ENCODE measurements at regions not wholly inside any gene's neighbourhood (a gene's known extent, or its start where the extent isn't known, plus 50 kb on each side); places are given as distances from the start of the nearest gene placed in this dataset.

DNA sequence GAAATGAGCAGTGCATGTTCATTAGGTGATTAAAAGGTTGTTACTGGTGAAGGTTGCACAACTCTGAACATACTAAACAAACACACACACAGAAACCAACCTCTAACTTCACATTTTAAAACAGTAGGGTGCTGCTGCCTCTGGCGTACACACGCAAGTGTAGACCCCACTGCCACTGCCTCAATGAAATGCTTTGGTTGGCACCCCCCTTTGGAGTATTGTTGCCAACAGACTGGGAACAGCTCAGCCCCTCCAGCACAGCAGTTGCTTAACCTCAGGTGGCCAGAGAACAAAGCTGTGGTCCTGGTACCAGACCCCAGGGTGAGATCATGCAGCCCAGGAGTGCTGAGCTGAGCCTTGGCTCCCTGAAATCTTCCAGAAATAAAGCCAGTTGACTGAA, 138.6 kb downstream of the TMEM18 start:
- peaks cover 35 to 38% of the 10 kb centered on the region in 2 donors for H3K27me3 Mint-ChIP-seq
- H3K36me3 Mint-ChIP-seq: no peaks in the 10 kb centered on the region
- H3K4me3 Mint-ChIP-seq: no peak overlapping the region
- DNase-seq (ENCODE audit: low spot score) (no peak), ATAC-seq (no peak)
- H3K4me1 Mint-ChIP-seq (ENCODE audit: low read depth in 2 of 2): no peaks in the 10 kb centered on the region
- H3K27ac Mint-ChIP-seq: no peak overlapping the region
- no peaks in the 10 kb centered on the region for H3K9me3 Mint-ChIP-seq

DNA sequence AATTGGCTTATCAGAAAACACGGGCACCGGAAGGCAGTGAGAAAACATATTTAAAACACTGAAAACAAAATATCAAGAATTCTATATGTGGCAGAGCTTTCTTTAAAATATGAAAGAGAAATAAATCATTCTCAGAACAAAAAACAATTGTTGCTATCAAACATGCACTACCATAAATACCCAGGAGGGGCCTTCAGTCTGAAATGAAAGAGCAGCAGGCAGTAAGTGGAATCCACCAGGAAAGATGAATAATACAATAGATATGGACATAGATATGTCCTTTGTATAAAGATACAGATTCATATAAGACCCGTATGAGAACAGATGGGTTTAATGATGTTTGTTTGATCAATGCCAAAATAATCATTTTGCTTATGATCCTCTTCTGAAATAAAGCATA, 142.0 kb downstream of the TMEM18 start:
- Mint-ChIP-seq H3K4me1 (ENCODE audit: low read depth in 2 of 2) (no peaks in the 10 kb centered on the region), H3K4me3 (no peak overlapping the region), H3K27me3 (peaks cover 26 to 43% of the 10 kb centered on the region in 2 donors), H3K9me3 (no peaks in the 10 kb centered on the region), H3K36me3 (peaks cover 5% of the 10 kb centered on the region), H3K27ac (no peak overlapping the region)
- ATAC-seq (no peak), DNase-seq (ENCODE audit: low spot score) (no peak)

DNA sequence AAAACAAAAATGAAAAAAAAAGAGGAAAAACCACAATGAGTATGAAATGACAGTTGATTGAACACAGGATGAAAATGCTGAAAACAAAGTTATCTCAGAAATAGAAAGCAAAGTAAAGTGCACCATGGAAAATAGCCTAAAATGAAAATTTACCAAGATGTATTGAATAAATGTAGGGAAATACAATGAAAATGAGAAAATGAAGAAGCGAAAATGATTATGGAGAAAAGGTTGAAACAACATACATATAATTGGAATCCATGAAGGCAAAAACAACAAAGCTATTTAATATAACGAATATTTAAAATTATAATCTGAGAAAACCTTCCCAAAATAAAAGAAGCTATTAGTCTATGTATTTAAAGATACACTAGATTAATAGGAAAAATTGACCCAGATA, 147.4 kb downstream of the TMEM18 start:
- Mint-ChIP-seq H3K9me3 (no peaks in the 10 kb centered on the region), H3K36me3 (peaks cover 10% of the 10 kb centered on the region), H3K27me3 (peaks cover 8 to 19% of the 10 kb centered on the region in 2 donors), H3K27ac (no peak overlapping the region), H3K4me1 (ENCODE audit: low read depth in 2 of 2) (no peaks in the 10 kb centered on the region), H3K4me3 (no peak overlapping the region)
- ATAC-seq (no peak), DNase-seq (ENCODE audit: low spot score) (no peak)

DNA sequence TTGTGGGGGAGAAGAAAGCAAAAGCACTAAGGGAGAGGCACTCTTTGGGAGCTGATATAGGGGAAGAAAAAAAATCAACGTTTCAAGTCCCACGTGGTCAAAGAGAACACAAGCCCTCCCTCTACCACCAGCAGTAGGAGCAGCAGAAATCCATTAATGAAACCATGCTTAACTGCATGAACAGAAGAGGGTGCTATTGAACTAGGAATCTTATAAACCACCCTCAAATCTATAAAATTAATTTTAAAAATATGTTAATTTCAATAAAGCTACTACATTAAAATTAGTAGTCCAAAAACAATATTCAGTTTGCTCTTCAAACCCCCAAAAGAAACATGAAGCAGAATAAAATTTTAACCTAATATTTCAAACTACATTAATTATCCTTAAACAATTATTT, 147.8 kb downstream of the TMEM18 start:
- Mint-ChIP-seq H3K27me3 (peaks cover 5 to 18% of the 10 kb centered on the region in 2 donors), H3K36me3 (peaks cover 10% of the 10 kb centered on the region), H3K4me3 (no peak overlapping the region), H3K9me3 (no peaks in the 10 kb centered on the region), H3K27ac (no peak overlapping the region), H3K4me1 (ENCODE audit: low read depth in 2 of 2) (no peaks in the 10 kb centered on the region)
- no peak for ATAC-seq
- DNase-seq (ENCODE audit: low spot score): no peak

DNA sequence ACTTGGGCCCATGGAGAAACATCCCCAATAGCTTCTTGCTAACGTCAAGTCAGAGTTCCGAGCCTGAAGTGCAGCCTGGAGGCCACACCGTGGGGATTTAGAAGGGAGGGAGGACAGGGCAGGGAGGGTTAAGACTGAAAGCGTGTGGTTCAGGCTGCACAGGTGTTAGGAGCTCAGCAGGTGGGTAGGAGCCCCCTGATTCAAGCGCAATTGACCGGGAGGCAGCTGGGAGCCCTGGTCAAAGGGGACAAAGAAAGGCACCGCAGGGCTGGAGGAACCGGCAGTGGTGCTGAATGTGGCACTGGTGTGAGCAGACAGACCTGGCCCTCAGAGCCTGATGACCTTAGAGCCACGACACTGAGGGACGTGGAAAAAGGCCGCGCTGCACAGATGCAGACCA, 149.6 kb downstream of the TMEM18 start:
- Mint-ChIP-seq H3K36me3 (peaks cover 10% of the 10 kb centered on the region), H3K9me3 (no peaks in the 10 kb centered on the region), H3K4me1 (ENCODE audit: low read depth in 2 of 2) (no peaks in the 10 kb centered on the region), H3K27me3 (peaks cover 10 to 28% of the 10 kb centered on the region in 2 donors), H3K4me3 (no peak overlapping the region), H3K27ac (no peak overlapping the region)
- no peak for ATAC-seq
- DNase-seq (ENCODE audit: low spot score): no peak

DNA sequence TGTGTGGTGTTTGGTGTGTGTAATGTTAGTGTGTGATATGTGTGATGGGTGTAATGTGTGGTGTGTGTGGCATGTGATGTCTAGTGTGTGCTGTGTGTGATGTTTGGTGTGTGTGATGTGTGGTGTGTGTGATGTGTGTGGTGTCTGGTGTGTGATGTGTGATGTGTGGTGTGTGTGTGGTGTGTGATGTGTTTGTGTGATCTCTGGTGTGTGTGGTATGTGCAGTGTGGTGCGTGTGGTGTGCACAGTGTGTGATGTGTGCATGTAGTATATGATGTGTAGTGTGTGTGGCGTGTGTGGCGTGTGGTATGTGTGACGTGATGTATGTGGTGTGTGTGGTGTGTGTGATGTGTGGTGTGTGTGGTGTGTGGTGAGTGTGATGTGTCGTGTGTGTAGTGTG, 150.3 kb downstream of the TMEM18 start:
- Mint-ChIP-seq H3K27ac (no peak overlapping the region), H3K36me3 (peaks cover 8% of the 10 kb centered on the region), H3K27me3 (peaks cover 10 to 24% of the 10 kb centered on the region in 2 donors), H3K9me3 (no peaks in the 10 kb centered on the region), H3K4me3 (no peak overlapping the region), H3K4me1 (ENCODE audit: low read depth in 2 of 2) (no peaks in the 10 kb centered on the region)
- DNase-seq (ENCODE audit: low spot score) (no peak), ATAC-seq (no peak)

DNA sequence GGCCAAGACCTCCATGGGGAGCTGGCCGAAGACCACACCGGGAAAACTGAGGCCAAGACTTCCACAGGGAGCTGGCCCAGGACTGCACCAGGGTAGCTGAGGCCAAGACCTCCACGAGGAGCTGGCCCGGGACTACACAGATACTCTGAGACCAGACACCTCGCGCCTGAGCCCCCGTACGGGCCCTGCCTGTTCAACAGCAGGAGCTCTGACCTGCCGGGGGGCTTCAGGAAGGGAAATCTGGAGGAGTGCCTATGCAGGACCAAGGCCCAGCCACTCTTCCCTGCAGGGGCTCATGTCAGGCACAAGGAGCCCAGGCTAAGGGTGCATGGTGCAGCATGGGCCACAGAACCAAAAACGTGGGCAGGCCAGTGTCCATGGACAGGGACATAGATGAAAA, 151.6 kb downstream of the TMEM18 start:
- no peak for DNase-seq (ENCODE audit: low spot score)
- ATAC-seq: no peak
- H3K4me1 Mint-ChIP-seq (ENCODE audit: low read depth in 2 of 2): no peaks in the 10 kb centered on the region

DNA sequence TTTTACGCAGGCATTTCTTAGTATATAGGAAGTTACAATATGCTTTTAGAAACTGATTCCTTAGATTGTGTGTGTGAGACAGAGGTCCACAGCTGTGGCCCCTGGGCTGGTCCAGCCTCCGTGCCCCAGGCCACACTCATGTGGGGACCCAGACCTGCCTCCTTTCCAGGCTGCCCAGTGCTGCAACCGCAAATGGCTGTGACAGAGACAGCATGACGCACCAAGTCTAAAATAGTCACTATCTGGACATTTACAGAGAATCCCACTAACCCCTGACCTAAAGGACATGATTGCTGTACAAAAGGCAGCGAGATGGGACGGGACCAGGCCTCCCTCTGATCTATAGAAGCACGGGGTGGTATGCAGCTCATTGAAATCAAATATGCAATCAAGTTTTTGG, 152.2 kb downstream of the TMEM18 start:
- no peaks in the 10 kb centered on the region for H3K4me1 Mint-ChIP-seq (ENCODE audit: low read depth in 2 of 2)
- DNase-seq (ENCODE audit: low spot score): no peak
- no peak for ATAC-seq
- no peaks in the 10 kb centered on the region for H3K9me3 Mint-ChIP-seq
- H3K4me3 Mint-ChIP-seq: no peak overlapping the region
- no peak overlapping the region for H3K27ac Mint-ChIP-seq
- peaks cover 5% of the 10 kb centered on the region for H3K36me3 Mint-ChIP-seq
- H3K27me3 Mint-ChIP-seq: peaks cover 14 to 20% of the 10 kb centered on the region in 2 donors

More for the DNA sequence above, 151.6 kb downstream of the TMEM18 start:
- no peak overlapping the region for H3K4me3 Mint-ChIP-seq
- peaks cover 5% of the 10 kb centered on the region for H3K36me3 Mint-ChIP-seq
- H3K27me3 Mint-ChIP-seq: peaks cover 10 to 16% of the 10 kb centered on the region in 2 donors
- no peak overlapping the region for H3K27ac Mint-ChIP-seq
- H3K9me3 Mint-ChIP-seq: no peaks in the 10 kb centered on the region

DNA sequence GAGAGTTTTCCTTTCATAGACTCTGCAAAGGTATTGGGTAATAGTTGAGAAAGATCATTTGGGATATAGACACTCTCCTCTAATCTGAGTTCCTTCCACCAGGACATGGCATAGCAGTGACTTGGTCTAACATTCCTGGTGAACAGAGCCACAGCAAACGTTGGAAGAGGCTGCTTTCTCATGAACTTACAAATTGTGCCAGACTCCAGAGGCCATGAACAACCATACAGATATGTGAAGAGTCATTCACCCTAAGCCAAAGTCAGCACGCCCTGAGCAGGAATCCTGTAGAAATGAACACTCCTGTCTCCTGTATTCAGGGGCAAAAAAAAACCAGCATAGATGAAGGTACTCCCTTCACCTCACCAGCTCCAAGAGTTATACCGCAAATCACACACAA, 152.8 kb downstream of the TMEM18 start:
- Mint-ChIP-seq H3K4me1 (ENCODE audit: low read depth in 2 of 2) (no peaks in the 10 kb centered on the region), H3K4me3 (no peak overlapping the region), H3K27me3 (peaks cover 12 to 20% of the 10 kb centered on the region in 2 donors)

DNA sequence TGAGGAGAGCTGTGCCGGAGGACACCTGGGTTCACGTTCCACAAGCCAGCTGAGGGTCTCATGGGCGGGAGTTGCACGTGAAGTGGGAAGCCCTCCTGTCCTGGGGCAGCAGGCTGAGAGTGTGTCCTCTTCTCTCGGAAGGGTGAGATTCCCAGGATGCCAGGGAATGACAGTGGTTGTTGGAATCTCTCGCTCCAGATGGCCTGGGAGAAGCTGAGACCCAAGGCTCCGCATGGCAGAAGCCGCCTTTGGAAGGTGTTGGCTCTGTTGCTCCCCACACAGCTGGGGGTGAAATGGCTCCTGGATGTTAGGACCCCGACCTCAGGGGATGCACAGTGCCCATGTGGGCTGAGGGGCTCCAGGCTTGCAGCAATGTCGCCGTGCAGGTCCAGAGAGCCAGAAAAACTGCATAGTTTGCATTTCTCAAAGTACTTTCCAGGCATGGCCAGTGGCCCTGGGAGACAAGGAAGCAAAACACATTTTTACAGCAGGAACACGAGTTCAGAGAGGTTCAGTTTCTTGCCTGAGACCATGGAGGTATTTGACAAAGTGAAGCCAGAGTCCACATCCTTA, 153.4 kb downstream of the TMEM18 start:
- ATAC-seq: no peak
- peaks cover 12 to 20% of the 10 kb centered on the region in 2 donors for H3K27me3 Mint-ChIP-seq
- H3K27ac Mint-ChIP-seq: no peak overlapping the region
- DNase-seq (ENCODE audit: low spot score): no peak
- no peaks in the 10 kb centered on the region for H3K36me3 Mint-ChIP-seq
- no peaks in the 10 kb centered on the region for H3K9me3 Mint-ChIP-seq
- no peak overlapping the region for H3K4me3 Mint-ChIP-seq
- H3K4me1 Mint-ChIP-seq (ENCODE audit: low read depth in 2 of 2): no peaks in the 10 kb centered on the region

More for the DNA sequence above, 152.8 kb downstream of the TMEM18 start:
- no peaks in the 10 kb centered on the region for H3K36me3 Mint-ChIP-seq
- H3K27ac Mint-ChIP-seq: no peak overlapping the region
- H3K9me3 Mint-ChIP-seq: no peaks in the 10 kb centered on the region
- no peak for DNase-seq (ENCODE audit: low spot score)
- ATAC-seq: no peak

DNA sequence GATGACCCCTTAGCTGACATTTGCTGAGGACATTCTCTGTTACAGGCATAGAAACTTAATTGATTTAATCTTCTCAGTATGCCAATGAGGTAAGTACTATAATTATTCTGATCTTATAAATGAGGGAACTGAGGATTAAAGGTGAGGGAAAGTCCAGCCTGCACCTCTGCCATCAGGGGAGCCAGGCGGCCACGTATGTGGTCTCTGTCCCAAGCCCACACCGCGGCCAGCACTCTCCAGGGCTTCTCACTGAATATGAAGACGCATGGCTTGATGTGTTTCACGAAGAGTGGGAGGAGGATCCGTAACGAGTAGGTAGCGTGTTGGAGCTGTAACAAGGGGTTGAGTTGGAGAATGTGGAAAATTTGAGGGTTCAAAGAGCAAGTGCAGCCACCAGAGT, 154.4 kb downstream of the TMEM18 start:
- H3K4me3 Mint-ChIP-seq: no peak overlapping the region
- H3K4me1 Mint-ChIP-seq (ENCODE audit: low read depth in 2 of 2): no peaks in the 10 kb centered on the region
- H3K9me3 Mint-ChIP-seq: no peaks in the 10 kb centered on the region
- H3K27ac Mint-ChIP-seq: no peak overlapping the region
- DNase-seq (ENCODE audit: low spot score): no peak
- H3K27me3 Mint-ChIP-seq: peaks cover 12 to 20% of the 10 kb centered on the region in 2 donors
- H3K36me3 Mint-ChIP-seq: no peaks in the 10 kb centered on the region
- ATAC-seq: no peak

DNA sequence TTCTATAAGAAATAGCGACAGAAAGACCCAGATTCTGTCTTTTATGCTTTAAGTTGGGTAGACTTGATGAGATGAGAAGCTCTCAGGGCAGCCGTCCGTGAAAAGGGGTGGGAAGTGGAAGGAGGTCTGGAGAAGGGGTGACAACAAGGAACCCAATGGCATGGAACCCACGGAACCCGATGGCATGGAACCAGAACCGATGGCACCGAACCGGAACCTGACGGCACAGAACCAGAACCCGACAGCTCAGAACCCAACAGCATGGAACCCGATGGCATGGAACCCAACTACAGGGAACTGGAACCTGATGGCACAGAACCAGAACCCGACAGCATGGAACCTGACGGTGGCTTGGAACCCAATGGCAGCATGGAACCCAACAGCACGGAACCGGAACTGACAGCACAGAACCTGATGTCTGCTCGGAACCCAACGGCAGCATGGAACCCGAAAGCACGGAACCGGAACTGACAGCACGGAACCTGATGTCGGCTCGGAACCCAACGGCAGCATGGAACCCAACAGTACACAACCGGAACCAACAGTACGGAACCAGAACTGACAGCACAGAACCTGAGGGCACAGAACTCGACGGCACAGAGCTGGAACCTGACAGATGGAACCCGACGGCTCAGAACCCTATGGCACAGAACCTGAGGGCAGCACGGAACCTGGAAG, 155.2 kb downstream of the TMEM18 start:
- H3K36me3 Mint-ChIP-seq: no peaks in the 10 kb centered on the region
- H3K9me3 Mint-ChIP-seq: no peaks in the 10 kb centered on the region

DNA sequence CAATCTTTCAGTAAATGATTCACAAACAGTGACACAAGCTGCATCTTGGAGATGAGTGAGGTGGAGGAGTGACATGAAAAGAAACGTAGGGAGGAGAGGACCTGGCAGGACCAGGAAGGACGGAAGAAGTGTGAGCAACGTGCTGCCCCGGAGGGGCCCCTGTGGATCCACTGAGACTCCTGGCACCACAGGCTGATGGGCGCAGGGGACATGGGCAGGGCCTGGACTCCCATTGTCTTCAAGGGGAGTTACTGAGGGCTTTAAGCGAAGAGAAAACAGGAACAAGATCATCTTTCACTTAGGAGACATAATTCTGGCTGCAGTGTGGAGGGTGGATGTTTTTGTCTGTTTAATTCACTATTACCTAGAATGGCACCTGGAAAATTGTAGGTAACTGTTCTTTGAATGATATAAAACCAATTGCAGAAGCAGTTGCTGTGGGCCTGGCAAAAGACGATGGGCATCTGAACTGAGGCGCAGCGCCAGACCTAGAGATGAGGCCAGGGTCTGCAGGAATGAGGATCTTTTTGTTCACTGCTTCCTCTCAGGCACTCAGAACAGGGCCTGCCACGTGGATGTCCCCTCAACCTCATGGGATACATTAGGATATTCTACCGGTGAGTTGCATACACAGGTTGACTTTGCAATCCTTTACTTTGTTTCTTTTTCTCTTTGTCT, 156.4 kb downstream of the TMEM18 start:
- no peaks in the 10 kb centered on the region for H3K9me3 Mint-ChIP-seq
- H3K4me1 Mint-ChIP-seq (ENCODE audit: low read depth in 2 of 2): no peaks in the 10 kb centered on the region
- no peak overlapping the region for H3K4me3 Mint-ChIP-seq
- H3K36me3 Mint-ChIP-seq: no peaks in the 10 kb centered on the region
- peaks cover 12 to 20% of the 10 kb centered on the region in 2 donors for H3K27me3 Mint-ChIP-seq
- no peak for ATAC-seq
- H3K27ac Mint-ChIP-seq: no peak overlapping the region
- DNase-seq (ENCODE audit: low spot score): no peak

More for the DNA sequence above, 155.2 kb downstream of the TMEM18 start:
- no peaks in the 10 kb centered on the region for H3K4me1 Mint-ChIP-seq (ENCODE audit: low read depth in 2 of 2)
- H3K4me3 Mint-ChIP-seq: no peak overlapping the region
- H3K27me3 Mint-ChIP-seq: peaks cover 12 to 20% of the 10 kb centered on the region in 2 donors
- ATAC-seq: no peak
- DNase-seq (ENCODE audit: low spot score): no peak
- no peak overlapping the region for H3K27ac Mint-ChIP-seq

DNA sequence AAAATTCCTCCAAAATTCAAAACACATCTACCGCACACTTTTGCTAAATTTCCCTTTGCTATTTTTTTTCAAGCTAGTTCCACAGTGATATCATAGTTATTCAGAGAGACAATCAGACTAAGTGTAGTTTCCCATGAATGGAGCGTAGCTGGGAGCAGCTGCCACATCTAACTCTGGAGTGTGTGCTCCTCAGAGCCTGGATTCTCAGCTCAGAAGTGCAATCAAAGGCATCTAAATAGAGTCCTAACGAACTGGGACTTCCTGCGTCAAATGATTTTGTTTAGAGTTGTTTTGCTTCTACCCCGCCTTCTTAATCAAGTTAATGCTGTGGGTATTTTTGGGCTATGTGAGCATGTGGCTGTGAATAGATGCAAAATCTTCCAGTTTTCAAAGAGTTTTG, 160.3 kb downstream of the TMEM18 start:
- Mint-ChIP-seq H3K36me3 (no peaks in the 10 kb centered on the region), H3K27me3 (peaks cover 16 to 17% of the 10 kb centered on the region in 2 donors), H3K4me3 (no peak overlapping the region), H3K4me1 (ENCODE audit: low read depth in 2 of 2) (no peaks in the 10 kb centered on the region), H3K27ac (no peak overlapping the region), H3K9me3 (no peaks in the 10 kb centered on the region)
- DNase-seq (ENCODE audit: low spot score) (no peak), ATAC-seq (no peak)

Measured in natural killer cell treated with Interleukin-12 subunit alpha and Interleukin-12 subunit beta and Interleukin-15 and Interleukin-18, amount 100 ng/mL, for 72 hours (primary cell).